Effector memory CD4-positive, alpha-beta T cell (primary cell): ENCODE measurements at regions not wholly inside any gene's neighbourhood (a gene's known extent, or its start where the extent isn't known, plus 50 kb on each side); places are given as distances from the start of the nearest gene placed in this dataset.

Experiments used
- DNase-seq, 3 donors: peaks; one replicate each; pipeline ENCODE4 v3.0.0-alpha.2; 2020
- H3K27ac ChIP-seq: 2 replicates; pipeline ENCODE4 v1.7.0; 2013; ENCODE audit warnings: mild to moderate bottlenecking, low read length, moderate library complexity; ENCODE audit not compliant: insufficient read depth, poor library complexity, severe bottlenecking
- H3K27me3 ChIP-seq: replicated peaks from 2 replicates; pipeline ENCODE4 v1.7.0; 2013; ENCODE audit warnings: mild to moderate bottlenecking, low read length; ENCODE audit not compliant: insufficient read depth, control insufficient read depth, poor library complexity, severe bottlenecking
- H3K36me3 ChIP-seq: 2 replicates; pipeline ENCODE4 v1.7.0; 2013; ENCODE audit warnings: mild to moderate bottlenecking, low read length, moderate library complexity; ENCODE audit not compliant: control insufficient read depth, insufficient read depth
- H3K4me1 ChIP-seq: 2 replicates; pipeline ENCODE4 v1.7.0; 2013; ENCODE audit warnings: low read length, mild to moderate bottlenecking; ENCODE audit not compliant: control insufficient read depth, insufficient read depth, poor library complexity, severe bottlenecking
- H3K4me3 ChIP-seq: 2 replicates; pipeline ENCODE4 v1.7.0; 2013; ENCODE audit warnings: low read length, low read depth, mild to moderate bottlenecking; ENCODE audit not compliant: insufficient read depth, poor library complexity, severe bottlenecking
- H3K9me3 ChIP-seq: 2 replicates; pipeline ENCODE4 v1.7.0; 2013; ENCODE audit warnings: mild to moderate bottlenecking, low read length, moderate library complexity; ENCODE audit not compliant: control insufficient read depth

DNA sequence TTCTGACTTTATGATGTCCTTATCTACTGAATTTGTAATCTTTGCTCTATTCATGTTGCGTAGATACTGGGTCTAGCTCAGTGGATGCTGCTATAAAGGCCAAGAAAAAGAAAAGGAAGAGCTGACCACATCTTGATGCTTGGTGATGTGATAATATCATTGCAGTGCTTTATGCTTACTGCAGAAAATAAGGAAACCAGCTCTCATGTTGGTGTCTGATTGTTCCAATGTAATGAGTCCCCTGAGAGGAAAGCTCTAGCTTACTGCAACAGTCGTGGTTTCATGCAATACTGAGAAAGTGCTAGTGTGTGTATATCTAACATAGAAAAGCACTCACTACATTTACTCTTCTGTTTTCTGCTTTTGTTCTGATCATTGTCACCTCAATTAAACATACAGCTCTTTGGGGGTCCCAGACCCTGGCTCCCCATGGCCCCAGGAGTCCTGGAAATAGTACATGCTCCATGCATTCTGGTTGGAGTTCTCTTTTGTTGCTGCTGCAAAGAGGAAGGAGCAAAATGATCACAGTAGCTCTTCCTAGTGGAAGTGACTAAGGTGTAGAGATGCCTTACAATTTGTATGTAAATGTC, 338.8 kb downstream of the CYRIA start:
- Histone ChIP-seq H3K4me3 (no peak overlapping the region), H3K4me1 (no peaks in the 10 kb centered on the region), H3K9me3 (no peaks in the 10 kb centered on the region), H3K36me3 (no peaks in the 10 kb centered on the region), H3K27ac (no peak overlapping the region), H3K27me3 (no peaks in the 10 kb centered on the region)
- DNase-seq, result no peak

DNA sequence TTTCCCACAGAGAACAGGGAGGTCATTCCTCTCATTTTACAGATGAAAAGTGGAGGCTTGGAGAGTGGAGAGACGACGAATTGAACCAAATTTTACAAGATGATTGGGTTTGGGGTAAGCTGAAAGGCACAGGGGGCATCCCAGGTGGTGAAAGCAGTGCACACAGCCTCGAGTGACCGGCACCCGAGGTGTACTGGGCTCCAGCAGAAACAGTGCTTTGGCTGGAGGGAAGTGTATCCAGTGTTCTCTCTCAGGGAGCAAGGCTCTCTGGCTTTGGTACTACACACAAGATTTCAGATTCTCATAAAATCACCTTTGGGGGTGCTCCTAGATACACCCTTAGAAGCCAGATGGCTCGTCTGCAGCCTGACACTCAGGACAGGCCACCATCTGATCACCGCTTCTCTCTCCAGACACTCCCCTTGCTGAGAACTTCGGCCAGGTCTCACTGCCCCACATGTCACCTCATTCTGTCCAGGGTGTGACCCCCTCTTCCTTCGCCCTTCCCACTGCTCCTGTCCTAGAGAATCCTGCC, 339.6 kb downstream of the CYRIA start:
- DNase-seq, result no peak
- Histone ChIP-seq H3K9me3 (no peaks in the 10 kb centered on the region), H3K4me3 (no peak overlapping the region), H3K4me1 (no peaks in the 10 kb centered on the region), H3K27ac (no peak overlapping the region), H3K27me3 (no peaks in the 10 kb centered on the region), H3K36me3 (no peaks in the 10 kb centered on the region)

DNA sequence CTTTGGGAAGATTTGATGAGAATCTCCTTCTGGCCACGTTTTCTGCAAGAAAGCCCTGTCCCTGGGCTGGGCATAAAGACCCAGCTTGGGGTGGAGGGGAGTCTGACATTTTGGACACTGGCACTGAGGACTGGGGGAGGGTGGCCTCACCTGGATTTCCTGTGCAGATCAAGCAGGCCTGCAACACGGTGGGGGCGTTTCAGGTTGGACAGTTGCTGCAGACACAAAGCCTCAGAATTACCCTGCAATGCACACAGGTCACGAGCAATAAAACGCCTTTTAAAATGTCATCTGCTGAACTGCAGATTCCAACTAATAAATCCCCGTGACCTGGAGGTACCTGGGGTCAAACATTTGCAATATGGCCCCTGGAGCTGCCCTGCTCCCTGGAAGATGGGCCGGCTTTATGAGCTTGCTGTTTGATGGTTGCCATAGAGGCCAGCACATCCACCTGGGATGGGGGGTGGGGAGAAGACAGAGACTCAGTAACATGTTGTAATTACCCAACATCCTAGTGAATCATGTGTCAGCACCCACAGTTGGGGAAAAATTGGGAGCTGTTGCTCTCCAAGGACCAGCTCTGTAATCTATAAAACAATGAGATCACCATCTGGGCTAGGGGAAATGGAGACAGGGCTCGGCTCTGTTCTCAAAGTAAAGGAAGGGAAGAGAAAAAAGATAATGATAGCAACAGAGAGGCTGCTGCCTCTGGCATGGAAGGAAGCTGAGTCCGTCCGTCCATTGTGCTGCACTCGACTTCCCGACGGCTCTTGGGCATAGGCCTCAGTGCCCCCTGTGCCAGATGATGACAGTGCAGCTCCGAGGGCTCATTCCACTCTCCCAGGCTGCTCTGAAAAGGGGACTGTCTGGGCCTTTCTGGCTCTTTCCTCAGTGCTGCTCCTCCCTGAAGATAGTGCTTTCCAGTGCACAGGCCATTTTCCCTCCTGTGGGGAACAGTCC, 340.3 kb downstream of the CYRIA start:
- DNase-seq, result no peak
- Histone ChIP-seq H3K36me3 (no peaks in the 10 kb centered on the region), H3K9me3 (no peaks in the 10 kb centered on the region), H3K4me1 (no peaks in the 10 kb centered on the region), H3K27me3 (no peaks in the 10 kb centered on the region), H3K4me3 (no peak overlapping the region), H3K27ac (no peak overlapping the region)

DNA sequence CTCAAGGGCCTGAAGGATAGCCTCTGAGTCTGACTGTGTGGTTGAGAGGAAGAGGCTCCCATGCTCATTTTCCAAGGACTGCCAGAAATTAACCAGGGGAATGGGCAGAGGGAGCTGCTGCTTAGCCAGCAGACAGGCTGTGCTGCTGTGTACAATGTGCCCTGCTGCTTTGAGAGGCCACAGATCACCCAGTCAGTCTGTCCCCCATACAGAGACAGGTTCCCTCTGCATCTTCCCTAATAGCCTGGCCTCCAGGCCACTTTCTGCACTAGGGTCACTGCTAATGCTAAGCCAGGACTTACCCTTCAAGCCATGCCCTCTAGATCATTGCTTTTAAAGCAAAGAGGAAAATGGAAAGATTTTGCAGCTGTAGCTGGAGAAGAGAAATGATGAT, 341.1 kb downstream of the CYRIA start:
- no peak overlapping the region for H3K27ac ChIP-seq
- no peak for DNase-seq
- H3K4me1 ChIP-seq, result no peaks in the 10 kb centered on the region
- H3K27me3 ChIP-seq, result no peaks in the 10 kb centered on the region
- no peaks in the 10 kb centered on the region for H3K36me3 ChIP-seq
- no peak overlapping the region for H3K4me3 ChIP-seq
- no peaks in the 10 kb centered on the region for H3K9me3 ChIP-seq

DNA sequence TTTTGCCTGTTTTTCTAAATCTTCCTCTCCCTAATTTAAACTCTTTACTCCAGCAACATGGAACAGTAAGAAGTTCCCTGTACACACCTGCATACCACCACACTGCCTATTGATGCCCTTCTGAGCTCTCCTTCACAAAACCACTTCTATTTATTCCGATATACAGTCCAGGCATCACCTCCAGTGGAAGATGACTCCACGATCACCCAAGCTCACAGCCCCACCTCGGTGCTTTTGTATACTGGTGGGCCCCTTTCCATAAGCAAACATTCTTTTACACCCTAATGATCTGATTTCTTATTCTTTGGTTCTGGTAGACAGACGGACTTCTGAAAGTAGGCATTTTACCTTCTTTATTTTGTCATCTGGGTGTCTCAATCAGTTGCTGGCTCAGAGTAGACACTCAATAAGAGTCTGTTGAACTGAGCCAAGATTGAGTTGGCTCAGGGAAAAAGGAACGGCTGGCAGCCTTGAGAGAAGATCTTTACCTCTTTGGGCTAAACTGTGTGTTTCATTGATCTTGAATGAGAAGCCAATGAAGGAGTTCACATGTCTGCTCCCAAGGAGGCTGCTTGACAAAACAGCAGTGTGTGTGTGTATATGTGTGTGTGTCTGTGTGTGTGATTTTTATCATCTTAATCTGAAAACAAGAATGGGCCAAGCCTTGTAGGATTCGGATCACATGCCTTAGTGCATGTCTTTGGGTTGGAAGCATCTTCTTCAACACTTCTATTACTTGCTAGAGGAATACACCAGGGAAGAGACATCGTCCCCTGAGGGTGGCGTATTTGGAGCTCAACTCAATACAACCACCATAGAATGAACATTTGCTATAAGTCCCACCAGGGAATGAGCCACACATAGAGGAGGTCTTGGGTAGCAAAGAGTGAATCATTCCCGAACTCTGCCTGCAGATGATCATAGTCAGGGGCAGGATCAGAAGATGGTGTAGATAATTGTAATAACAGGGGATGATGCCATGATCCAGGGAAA, 341.8 kb downstream of the CYRIA start:
- no peaks in the 10 kb centered on the region for H3K36me3 ChIP-seq
- no peaks in the 10 kb centered on the region for H3K27me3 ChIP-seq
- H3K4me1 ChIP-seq, result no peaks in the 10 kb centered on the region
- no peaks in the 10 kb centered on the region for H3K9me3 ChIP-seq
- H3K4me3 ChIP-seq, result no peak overlapping the region
- DNase-seq, result no peak
- no peak overlapping the region for H3K27ac ChIP-seq

DNA sequence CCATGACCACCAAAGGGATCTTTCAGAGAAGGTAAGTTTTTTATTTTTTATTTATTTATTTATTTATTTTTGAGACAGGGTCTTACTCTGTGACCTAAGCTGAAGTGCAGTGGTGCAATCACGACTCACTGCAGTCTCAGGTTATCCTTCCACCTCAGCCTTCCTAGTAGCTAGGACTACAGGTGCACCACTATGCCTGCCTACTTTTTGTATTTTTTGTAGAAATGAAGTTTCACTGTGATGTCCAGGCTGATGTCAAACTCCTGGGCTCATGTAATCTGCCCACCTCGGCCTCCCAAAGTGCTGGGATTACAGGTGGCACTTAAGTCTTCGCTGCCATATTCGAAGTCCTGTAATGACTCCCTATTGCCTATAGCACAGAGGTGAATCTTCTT, 342.5 kb downstream of the CYRIA start:
- H3K4me3 ChIP-seq, result no peak overlapping the region
- no peaks in the 10 kb centered on the region for H3K4me1 ChIP-seq
- no peak overlapping the region for H3K27ac ChIP-seq
- H3K27me3 ChIP-seq, result no peaks in the 10 kb centered on the region
- H3K9me3 ChIP-seq, result no peaks in the 10 kb centered on the region
- H3K36me3 ChIP-seq, result no peaks in the 10 kb centered on the region
- no peak for DNase-seq

DNA sequence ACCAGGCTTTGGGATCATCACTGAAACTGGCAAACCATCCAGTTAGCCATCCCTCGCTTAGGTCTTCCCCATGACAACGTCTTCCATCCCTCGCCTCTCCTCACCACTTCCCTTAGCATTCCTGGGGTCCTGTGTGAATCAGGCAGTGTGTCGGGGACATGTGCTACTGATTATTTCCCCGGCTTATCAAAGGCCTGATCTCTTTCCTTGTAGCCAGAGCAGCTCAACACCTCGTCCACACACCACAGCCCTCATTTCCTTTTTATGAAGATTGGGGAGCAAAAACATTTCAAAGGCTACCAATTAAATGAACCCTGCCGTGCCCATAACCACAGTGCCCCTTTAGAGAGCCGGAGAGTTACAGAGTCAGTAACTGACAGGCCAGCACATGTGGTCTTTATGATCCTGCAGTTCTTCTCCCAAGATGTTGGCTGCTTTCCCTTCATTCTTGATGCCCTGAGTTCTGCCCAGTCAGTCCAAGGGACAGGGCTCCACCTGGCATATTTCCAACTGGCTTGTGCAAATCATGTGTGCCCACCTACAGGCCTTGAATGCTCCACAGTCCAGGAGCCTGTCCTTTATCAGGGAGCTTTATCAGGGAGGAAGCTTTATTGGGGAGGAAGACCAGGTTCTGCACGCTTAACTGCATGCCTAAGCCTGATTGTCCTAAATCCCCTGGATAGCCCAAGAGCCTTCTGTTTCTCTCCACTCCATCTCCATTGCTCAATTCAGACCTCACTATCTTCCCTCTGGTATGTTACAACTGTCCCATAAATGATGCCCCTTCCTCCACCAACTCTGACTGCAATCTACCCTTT, 343.1 kb downstream of the CYRIA start:
- Histone ChIP-seq H3K36me3 (no peaks in the 10 kb centered on the region), H3K9me3 (no peaks in the 10 kb centered on the region), H3K4me1 (no peaks in the 10 kb centered on the region), H3K27me3 (no peaks in the 10 kb centered on the region), H3K27ac (no peak overlapping the region), H3K4me3 (no peak overlapping the region)
- no peak for DNase-seq

DNA sequence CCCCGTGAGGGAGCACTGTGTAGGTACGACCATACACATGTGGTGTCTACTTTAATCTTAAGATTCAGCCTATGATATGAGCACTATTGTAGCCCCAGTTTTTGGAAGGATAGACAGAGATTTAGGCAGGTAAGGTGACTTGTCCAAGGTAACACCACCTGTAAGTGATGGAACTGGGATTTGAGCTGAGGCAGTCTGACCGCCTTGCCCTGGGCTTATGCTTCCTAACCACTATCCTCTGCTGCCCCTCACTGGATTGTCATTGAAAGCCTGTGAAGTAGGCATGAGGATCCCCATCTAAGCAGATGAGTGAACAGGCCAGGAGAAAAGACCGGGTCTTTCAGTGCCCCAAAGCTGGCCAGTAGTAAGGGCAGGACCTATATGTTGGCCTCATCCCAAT, 343.8 kb downstream of the CYRIA start:
- H3K4me3 ChIP-seq, result no peak overlapping the region
- no peaks in the 10 kb centered on the region for H3K4me1 ChIP-seq
- H3K36me3 ChIP-seq, result no peaks in the 10 kb centered on the region
- no peak overlapping the region for H3K27ac ChIP-seq
- H3K9me3 ChIP-seq, result no peaks in the 10 kb centered on the region
- H3K27me3 ChIP-seq, result no peaks in the 10 kb centered on the region
- no peak for DNase-seq

DNA sequence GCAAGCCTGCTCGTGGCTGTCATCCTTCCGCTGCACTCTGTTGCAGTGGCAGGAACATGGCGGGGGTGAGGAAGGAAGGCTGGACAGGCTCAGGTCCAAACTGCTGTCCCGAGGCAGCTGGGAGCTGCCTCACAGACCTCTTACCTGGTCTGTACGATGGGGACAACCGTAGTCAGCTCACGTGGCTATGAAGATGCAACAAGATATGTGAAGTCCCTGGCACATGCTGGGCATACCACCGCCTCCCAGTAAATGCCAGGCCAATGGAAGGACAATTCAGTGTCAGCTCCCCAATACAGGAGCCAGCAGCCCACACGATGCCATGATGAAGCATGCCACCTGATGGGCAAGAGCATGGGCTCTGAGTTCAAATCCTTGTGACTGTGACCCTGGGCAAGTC, 344.4 kb downstream of the CYRIA start:
- no peaks in the 10 kb centered on the region for H3K4me1 ChIP-seq
- no peak overlapping the region for H3K27ac ChIP-seq
- no peaks in the 10 kb centered on the region for H3K27me3 ChIP-seq
- no peak overlapping the region for H3K4me3 ChIP-seq
- H3K36me3 ChIP-seq, result no peaks in the 10 kb centered on the region
- no peak for DNase-seq
- H3K9me3 ChIP-seq, result no peaks in the 10 kb centered on the region
